BJ (cell line): ENCODE measurements at regions not wholly inside any gene's neighbourhood (a gene's known extent, or its start where the extent isn't known, plus 50 kb on each side); places are given as distances from the start of the nearest gene placed in this dataset.

Experiments
- CTCF ChIA-PET: fragments of 350-600 bp; formaldehyde crosslinking; extraction: SDS; loops from one replicate; lab custom pipeline; 2021; ENCODE audit warnings: antibody characterized with exemption, inconsistent platforms; lab: Yijun Ruan, JAX
- POLR2A ChIA-PET: fragments of 300-600 bp; sonication (Branson Sonifier 250); formaldehyde crosslinking; extraction: SDS; loops from one replicate; lab custom pipeline; 2021; ENCODE audit warnings: antibody characterized with exemption; lab: Charles Lee
- DNase-seq: peaks from one replicate; pipeline ENCODE4 v3.0.0-alpha.2; 2011; ENCODE audit warnings: low read depth
- H3K27me3 ChIP-seq: 2 replicates; pipeline ENCODE4 v1.6.0; 2011; ENCODE audit warnings: low read length; ENCODE audit not compliant: control insufficient read depth, insufficient read depth
- H3K36me3 ChIP-seq: 2 replicates; pipeline ENCODE4 v1.5.1; 2011; ENCODE audit warnings: low read length; ENCODE audit not compliant: control insufficient read depth, insufficient read depth
- H3K4me3 ChIP-seq: 2 replicates; pipeline ENCODE4 v1.5.1; 2011; ENCODE audit warnings: low read depth, mild to moderate bottlenecking, control low read depth, low read length
- TF ChIP-seq, protein P1 (sequence below): IDR thresholded peaks from 2 replicates; pipeline ENCODE4 v1.5.1; 2011; ENCODE audit warnings: low read depth, mild to moderate bottlenecking, control low read depth, inconsistent platforms, low read length, moderate library complexity; ENCODE audit not compliant: insufficient read depth

GRCh38 chr10:117876210-117876609, 170.5 kb downstream of the RAB11FIP2 start:
- Histone ChIP-seq H3K4me3 (no peak overlapping the region), H3K27me3 (no peaks in the 10 kb centered on the region), H3K36me3 (no peaks in the 10 kb centered on the region)
- TF ChIP-seq, protein P1, sequence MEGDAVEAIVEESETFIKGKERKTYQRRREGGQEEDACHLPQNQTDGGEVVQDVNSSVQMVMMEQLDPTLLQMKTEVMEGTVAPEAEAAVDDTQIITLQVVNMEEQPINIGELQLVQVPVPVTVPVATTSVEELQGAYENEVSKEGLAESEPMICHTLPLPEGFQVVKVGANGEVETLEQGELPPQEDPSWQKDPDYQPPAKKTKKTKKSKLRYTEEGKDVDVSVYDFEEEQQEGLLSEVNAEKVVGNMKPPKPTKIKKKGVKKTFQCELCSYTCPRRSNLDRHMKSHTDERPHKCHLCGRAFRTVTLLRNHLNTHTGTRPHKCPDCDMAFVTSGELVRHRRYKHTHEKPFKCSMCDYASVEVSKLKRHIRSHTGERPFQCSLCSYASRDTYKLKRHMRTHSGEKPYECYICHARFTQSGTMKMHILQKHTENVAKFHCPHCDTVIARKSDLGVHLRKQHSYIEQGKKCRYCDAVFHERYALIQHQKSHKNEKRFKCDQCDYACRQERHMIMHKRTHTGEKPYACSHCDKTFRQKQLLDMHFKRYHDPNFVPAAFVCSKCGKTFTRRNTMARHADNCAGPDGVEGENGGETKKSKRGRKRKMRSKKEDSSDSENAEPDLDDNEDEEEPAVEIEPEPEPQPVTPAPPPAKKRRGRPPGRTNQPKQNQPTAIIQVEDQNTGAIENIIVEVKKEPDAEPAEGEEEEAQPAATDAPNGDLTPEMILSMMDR, result no peak
- POLR2A ChIA-PET, result no interaction called here
- no peak for DNase-seq
- CTCF ChIA-PET, result no interaction called here

DNA sequence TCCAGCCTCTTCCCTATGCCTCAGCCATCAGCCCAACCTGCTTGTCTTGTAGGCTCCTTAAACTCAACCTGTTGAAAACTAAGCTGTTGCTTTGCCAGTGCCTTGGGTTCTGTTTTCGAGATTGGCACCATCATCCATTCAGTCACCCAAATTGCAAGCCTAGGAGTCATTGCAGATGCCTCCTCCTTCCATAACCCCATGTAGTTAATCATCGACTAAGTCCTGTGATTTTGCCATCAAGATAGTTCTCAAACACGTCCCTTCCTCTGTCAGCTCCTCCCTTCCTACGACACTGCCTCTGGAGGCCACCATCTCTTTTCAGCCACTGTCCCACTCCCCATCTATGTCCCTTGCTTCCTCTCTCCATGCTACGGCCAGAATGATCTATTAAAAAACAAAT, 168.1 kb downstream of the RAB11FIP2 start:
- CTCF ChIA-PET, result no interaction called here

GRCh38 chr10:117884093-117884492, 162.6 kb downstream of the RAB11FIP2 start:
- Histone ChIP-seq H3K36me3 (no peaks in the 10 kb centered on the region), H3K27me3 (no peaks in the 10 kb centered on the region), H3K4me3 (no peak overlapping the region)
- CTCF ChIA-PET, result interaction anchor here (0.6 kb wide), 1 partner anchor 65 kb away, joined by 3 read pairs; no protein-coding TSS in a partner anchor
- TF ChIP-seq, protein P1, result no peak
- no peak for DNase-seq
- POLR2A ChIA-PET, result no interaction called here

More for the DNA sequence above, 168.1 kb downstream of the RAB11FIP2 start:
- POLR2A ChIA-PET, result no interaction called here
- Histone ChIP-seq H3K4me3 (no peak overlapping the region), H3K27me3 (no peaks in the 10 kb centered on the region), H3K36me3 (no peaks in the 10 kb centered on the region)
- DNase-seq, result no peak
- TF ChIP-seq, protein P1, result no peak

GRCh38 chr10:117884592-117884991, 162.1 kb downstream of the RAB11FIP2 start:
- TF ChIP-seq, protein P1, result no peak
- ChIA-PET POLR2A (no interaction called here), CTCF (no interaction called here)
- H3K27me3 ChIP-seq, result no peaks in the 10 kb centered on the region
- no peak overlapping the region for H3K4me3 ChIP-seq
- no peak for DNase-seq
- H3K36me3 ChIP-seq, result no peaks in the 10 kb centered on the region

DNA sequence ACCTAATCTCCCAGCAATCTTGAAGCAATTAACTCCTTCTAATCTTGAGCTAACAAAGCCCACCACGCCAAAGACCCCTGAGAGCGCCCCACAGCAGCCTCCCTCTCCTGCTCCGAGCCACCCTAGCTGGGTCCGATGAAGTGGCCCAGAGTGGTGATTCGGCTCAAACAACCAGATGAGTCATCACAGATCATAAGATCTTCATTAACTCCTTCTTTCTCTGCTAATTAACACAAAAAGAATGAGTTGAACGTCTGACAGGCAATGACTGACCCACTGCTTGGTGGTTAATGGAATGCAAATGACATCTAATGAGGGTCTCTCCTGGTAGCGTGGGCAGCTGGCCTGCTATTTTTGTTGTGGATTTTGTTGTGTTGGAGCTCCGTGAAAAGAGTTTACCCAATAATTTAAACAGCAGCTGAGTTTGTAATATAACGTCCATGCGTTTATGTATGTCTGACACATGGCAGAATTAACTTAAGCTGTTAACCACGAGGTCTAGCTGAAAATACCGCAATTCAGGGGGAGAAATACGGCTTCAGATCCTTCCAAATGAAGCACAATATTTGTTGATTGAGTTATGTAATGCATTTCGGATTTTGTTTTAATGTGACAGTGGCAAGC, 161.4 kb downstream of the RAB11FIP2 start:
- POLR2A ChIA-PET, result no interaction called here
- Histone ChIP-seq H3K27me3 (no peaks in the 10 kb centered on the region), H3K36me3 (no peaks in the 10 kb centered on the region), H3K4me3 (no peak overlapping the region)
- TF ChIP-seq, protein P1, result no peak
- DNase-seq, result no peak
- CTCF ChIA-PET, result no interaction called here
